ENCODE measurements at regions not wholly inside any gene's neighbourhood (a gene's known extent, or its start where the extent isn't known, plus 50 kb on each side); places are given as distances from the start of the nearest gene placed in this dataset.

GRCh38 chr5:6248132-6248531 lies 130.2 kb downstream of the MED10 start:
- TF ChIP-seq, protein P1, sequence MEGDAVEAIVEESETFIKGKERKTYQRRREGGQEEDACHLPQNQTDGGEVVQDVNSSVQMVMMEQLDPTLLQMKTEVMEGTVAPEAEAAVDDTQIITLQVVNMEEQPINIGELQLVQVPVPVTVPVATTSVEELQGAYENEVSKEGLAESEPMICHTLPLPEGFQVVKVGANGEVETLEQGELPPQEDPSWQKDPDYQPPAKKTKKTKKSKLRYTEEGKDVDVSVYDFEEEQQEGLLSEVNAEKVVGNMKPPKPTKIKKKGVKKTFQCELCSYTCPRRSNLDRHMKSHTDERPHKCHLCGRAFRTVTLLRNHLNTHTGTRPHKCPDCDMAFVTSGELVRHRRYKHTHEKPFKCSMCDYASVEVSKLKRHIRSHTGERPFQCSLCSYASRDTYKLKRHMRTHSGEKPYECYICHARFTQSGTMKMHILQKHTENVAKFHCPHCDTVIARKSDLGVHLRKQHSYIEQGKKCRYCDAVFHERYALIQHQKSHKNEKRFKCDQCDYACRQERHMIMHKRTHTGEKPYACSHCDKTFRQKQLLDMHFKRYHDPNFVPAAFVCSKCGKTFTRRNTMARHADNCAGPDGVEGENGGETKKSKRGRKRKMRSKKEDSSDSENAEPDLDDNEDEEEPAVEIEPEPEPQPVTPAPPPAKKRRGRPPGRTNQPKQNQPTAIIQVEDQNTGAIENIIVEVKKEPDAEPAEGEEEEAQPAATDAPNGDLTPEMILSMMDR (IDR thresholded peaks at IDR 0.05): no peak
- no peak for TF ChIP-seq POLR2AphosphoS5 (IDR thresholded peaks at IDR 0.05)

All from transverse colon (tissue), 4 donors.